ENCODE measurements at regions not wholly inside any gene's neighbourhood (a gene's known extent, or its start where the extent isn't known, plus 50 kb on each side); places are given as distances from the start of the nearest gene placed in this dataset.

- no peak overlapping the region for H3K27ac ChIP-seq (ENCODE audit: low read depth in 1 of 2, low read length in 2 of 2)
- DNase-seq (ENCODE audit: low spot score): no peak
- no peak overlapping the region for H3K4me3 ChIP-seq (ENCODE audit: low read depth in 1 of 3, low read length in 3 of 3)
- WGBS: 75% methylated on average over 1 of the region's 1 CpG
- H3K9me3 ChIP-seq (ENCODE audit: control insufficient read depth in 4 of 4, low read length in 3 of 4): peaks cover 0 to 10% (median 0%) of the 10 kb centered on the region in 4 donors
- no peak overlapping the region for H3K9ac ChIP-seq (ENCODE audit: low read depth in 1 of 2, low read length in 2 of 2)
- no peaks in the 10 kb centered on the region for H3K27me3 ChIP-seq (ENCODE audit: control insufficient read depth in 4 of 4, insufficient read depth in 4 of 4, low read length in 3 of 4)
- no peak for TF ChIP-seq EGR1 (IDR thresholded peaks at IDR 0.05; ENCODE audit: low read depth in 2 of 2)
- no peak for TF ChIP-seq RAD21 (IDR thresholded peaks at IDR 0.05)
- TF ChIP-seq ATF3 (IDR thresholded peaks at IDR 0.05): no peak
- TF ChIP-seq TAF1 (conservative IDR thresholded peaks at IDR 0.05): no peak
- TF ChIP-seq JUND (IDR thresholded peaks at IDR 0.05): no peak
- TF ChIP-seq HNF4G (IDR thresholded peaks at IDR 0.05): no peak
- TF ChIP-seq RXRA (IDR thresholded peaks at IDR 0.05): no peak
- TF ChIP-seq FOXA2 (IDR thresholded peaks at IDR 0.05): no peak
- TF ChIP-seq YY1 (IDR thresholded peaks at IDR 0.05): no peak
- TF ChIP-seq MAX (IDR thresholded peaks at IDR 0.05): no peak
- no peaks in the 10 kb centered on the region for H3K36me3 ChIP-seq (ENCODE audit: control insufficient read depth in 4 of 4, insufficient read depth in 3 of 4, low read depth in 1 of 4, low read length in 3 of 4)
- H3K4me1 ChIP-seq (ENCODE audit: control insufficient read depth in 4 of 4, insufficient read depth in 4 of 4, low read length in 3 of 4): no peaks in the 10 kb centered on the region
Measured at GRCh38 chr6:49030251-49031020, 432.6 kb downstream of the MMUT start.

- H3K4me1 ChIP-seq (ENCODE audit: control insufficient read depth in 4 of 4, insufficient read depth in 4 of 4, low read length in 3 of 4): no peaks in the 10 kb centered on the region
Measured at GRCh38 chr6:49027644-49028043, 435.4 kb downstream of the MMUT start.

More at GRCh38 chr6:49027644-49028043, 435.4 kb downstream of the MMUT start:
- Histone ChIP-seq H3K27ac (ENCODE audit: low read depth in 1 of 2, low read length in 2 of 2) (no peak overlapping the region), H3K27me3 (ENCODE audit: control insufficient read depth in 4 of 4, insufficient read depth in 4 of 4, low read length in 3 of 4) (no peaks in the 10 kb centered on the region), H3K4me3 (ENCODE audit: low read depth in 1 of 3, low read length in 3 of 3) (no peak overlapping the region), H3K9ac (ENCODE audit: low read depth in 1 of 2, low read length in 2 of 2) (no peak overlapping the region), H3K36me3 (ENCODE audit: control insufficient read depth in 4 of 4, insufficient read depth in 3 of 4, low read depth in 1 of 4, low read length in 3 of 4) (no peaks in the 10 kb centered on the region), H3K9me3 (ENCODE audit: control insufficient read depth in 4 of 4, low read length in 3 of 4) (peaks cover 0 to 9% (median 0%) of the 10 kb centered on the region in 4 donors)
- WGBS: 64% methylated on average over 2 of the region's 2 CpGs
- DNase-seq (ENCODE audit: low spot score): no peak
- TF ChIP-seq EGR1 (IDR thresholded peaks at IDR 0.05; ENCODE audit: low read depth in 2 of 2) (no peak), RAD21 (IDR thresholded peaks at IDR 0.05) (no peak), CTCF (IDR thresholded peaks at IDR 0.05; ENCODE audit: low read depth, low read length, missing input control) (no peak), FOXA2 (IDR thresholded peaks at IDR 0.05) (no peak), HNF4A (conservative IDR thresholded peaks at IDR 0.05) (no peak), REST (IDR thresholded peaks at IDR 0.05) (no peak), SP1 (IDR thresholded peaks at IDR 0.05) (no peak), RXRA (IDR thresholded peaks at IDR 0.05) (no peak), JUND (IDR thresholded peaks at IDR 0.05) (no peak), ZBTB33 (IDR thresholded peaks at IDR 0.05) (no peak), ATF3 (IDR thresholded peaks at IDR 0.05) (no peak), GABPA (IDR thresholded peaks at IDR 0.05 in 1 of 2, conservative IDR thresholded peaks at IDR 0.05 in 1 of 2) (no peak), YY1 (IDR thresholded peaks at IDR 0.05) (no peak), HNF4G (IDR thresholded peaks at IDR 0.05) (no peak), FOXA1 (IDR thresholded peaks at IDR 0.05) (no peak)

Data from liver (tissue), 8 donors.